ENCODE measurements at regions not wholly inside any gene's neighbourhood (a gene's known extent, or its start where the extent isn't known, plus 50 kb on each side); places are given as distances from the start of the nearest gene placed in this dataset.

GRCh38 chr18:75785834-75786233 is 358.3 kb upstream of the SMIM21 start:
- DNase-seq: no peak

GRCh38 chr18:75785206-75785605 is 357.7 kb upstream of the SMIM21 start:
- DNase-seq: no peak

- DNase-seq: no peak
These were observed 356.9 kb upstream of the SMIM21 start for GRCh38 chr18:75784390-75784789.

GRCh38 chr18:75783566-75784281 is 356.2 kb upstream of the SMIM21 start:
- no peak for DNase-seq

- no peak for DNase-seq
These were observed 355.3 kb upstream of the SMIM21 start for GRCh38 chr18:75782826-75783225.

GRCh38 chr18:75782204-75782603 is 354.7 kb upstream of the SMIM21 start:
- no peak for DNase-seq

- no peak for DNase-seq
These were observed 352.4 kb upstream of the SMIM21 start for GRCh38 chr18:75779910-75780309.

- DNase-seq: no peak
These were observed 351.9 kb upstream of the SMIM21 start for GRCh38 chr18:75779450-75779849.

GRCh38 chr18:75777630-75778029 is 350.1 kb upstream of the SMIM21 start:
- DNase-seq: no peak

- DNase-seq: no peak
These were observed 347.6 kb upstream of the SMIM21 start for GRCh38 chr18:75775121-75775520.

GRCh38 chr18:75773618-75774017 is 346.1 kb upstream of the SMIM21 start:
- no peak for DNase-seq

- no peak for DNase-seq
These were observed 335.3 kb upstream of the SMIM21 start for GRCh38 chr18:75762758-75763157.

GRCh38 chr18:75760208-75760607 is 332.7 kb upstream of the SMIM21 start:
- DNase-seq: no peak

GRCh38 chr18:75757951-75758350 is 330.4 kb upstream of the SMIM21 start:
- DNase-seq: no peak

- no peak for DNase-seq
These were observed 326.9 kb upstream of the SMIM21 start for GRCh38 chr18:75754433-75754832.

GRCh38 chr18:75753753-75754152 is 326.2 kb upstream of the SMIM21 start:
- no peak for DNase-seq

GRCh38 chr18:75752740-75753263 is 325.3 kb upstream of the SMIM21 start:
- DNase-seq: no peak

GRCh38 chr18:75745147-75745546 is 317.6 kb upstream of the SMIM21 start:
- DNase-seq: no peak

GRCh38 chr18:75742516-75742915 is 315.0 kb upstream of the SMIM21 start:
- no peak for DNase-seq

- DNase-seq: no peak
These were observed 312.2 kb upstream of the SMIM21 start for GRCh38 chr18:75739682-75740081.

GRCh38 chr18:75735291-75735690 is 307.8 kb upstream of the SMIM21 start:
- no peak for DNase-seq

- no peak for DNase-seq
These were observed 302.7 kb upstream of the SMIM21 start for GRCh38 chr18:75730249-75730648.

- no peak for DNase-seq
These were observed 301.1 kb upstream of the SMIM21 start for GRCh38 chr18:75728621-75729020.

- DNase-seq: peak; percentile 57
These were observed 300.0 kb upstream of the SMIM21 start for GRCh38 chr18:75727456-75727855.

Measured in stimulated activated CD8-positive, alpha-beta memory T cell treated with anti-CD3 and anti-CD28 coated beads, Interleukin-4, amount 100 ng/mL, for 48 hours (primary cell).